Smooth muscle cell (in vitro differentiated cells): ENCODE measurements at regions not wholly inside any gene's neighbourhood (a gene's known extent, or its start where the extent isn't known, plus 50 kb on each side); places are given as distances from the start of the nearest gene placed in this dataset.

ENCODE experiments used
- DNase-seq: peaks from one replicate; lab custom pipeline; 2025; ENCODE audit not compliant: unreplicated experiment; lab: John Stamatoyannopoulos, UW
- H2AFZ ChIP-seq: fragments of 200-600 bp; sonication (generic); 2 replicates; pipeline ENCODE4 v1.6.0; 2016; ENCODE audit warnings: antibody characterized with exemption, low read depth, mild to moderate bottlenecking
- H3F3A ChIP-seq: fragments of 200-600 bp; sonication (generic); 2 replicates; pipeline ENCODE4 v1.6.0; 2017; ENCODE audit warnings: antibody characterized with exemption, low read depth
- H3K27ac ChIP-seq: fragments of 200-600 bp; sonication (generic); 2 replicates; pipeline ENCODE4 v1.5.1; 2016; ENCODE audit warnings: low read depth, mild to moderate bottlenecking
- H3K27me3 ChIP-seq: fragments of 200-600 bp; sonication (generic); 2 replicates; pipeline ENCODE4 v1.6.1; 2016; ENCODE audit warnings: low read depth, mild to moderate bottlenecking
- H3K36me3 ChIP-seq: fragments of 200-600 bp; sonication (generic); 2 replicates; pipeline ENCODE4 v1.5.1; 2016; ENCODE audit warnings: low read depth
- H3K4me1 ChIP-seq: fragments of 200-600 bp; sonication (generic); 2 replicates; pipeline ENCODE4 v1.5.1; 2016; ENCODE audit warnings: low read depth
- H3K4me2 ChIP-seq: fragments of 200-600 bp; sonication (generic); 2 replicates; pipeline ENCODE4 v1.6.0; 2016; ENCODE audit warnings: mild to moderate bottlenecking
- H3K4me3 ChIP-seq: fragments of 200-600 bp; sonication (generic); 2 replicates; pipeline ENCODE4 v1.5.1; 2016; ENCODE audit warnings: mild to moderate bottlenecking
- H3K79me2 ChIP-seq: fragments of 200-600 bp; sonication (generic); 2 replicates; pipeline ENCODE4 v1.6.0; 2016; ENCODE audit warnings: low read depth, mild to moderate bottlenecking
- H3K9ac ChIP-seq: fragments of 200-600 bp; sonication (generic); 2 replicates; pipeline ENCODE4 v1.6.0; 2016; ENCODE audit warnings: low read depth
- H3K9me3 ChIP-seq: fragments of 200-600 bp; sonication (generic); replicated peaks from 2 replicates; pipeline ENCODE4 v1.5.1; 2016; ENCODE audit warnings: low read depth
- H4K20me1 ChIP-seq: fragments of 200-600 bp; sonication (generic); 2 replicates; pipeline ENCODE4 v1.6.0; 2016; ENCODE audit warnings: low read depth
- WGBS: methylation state at CpG from one replicate; pipeline ENCODE4 v1.1.7; 2016; ENCODE audit warnings: low lambda C conversion rate; 5-methylcytosine and 5-hydroxymethylcytosine counted together
- TF ChIP-seq, protein P1 (sequence below): fragments of 200-600 bp; sonication (generic); IDR thresholded peaks from 2 replicates; pipeline ENCODE4 v1.5.1; 2017; ENCODE audit warnings: borderline replicate concordance, mild to moderate bottlenecking, antibody characterized with exemption; ENCODE audit not compliant: insufficient read depth, poor library complexity, severe bottlenecking

DNA sequence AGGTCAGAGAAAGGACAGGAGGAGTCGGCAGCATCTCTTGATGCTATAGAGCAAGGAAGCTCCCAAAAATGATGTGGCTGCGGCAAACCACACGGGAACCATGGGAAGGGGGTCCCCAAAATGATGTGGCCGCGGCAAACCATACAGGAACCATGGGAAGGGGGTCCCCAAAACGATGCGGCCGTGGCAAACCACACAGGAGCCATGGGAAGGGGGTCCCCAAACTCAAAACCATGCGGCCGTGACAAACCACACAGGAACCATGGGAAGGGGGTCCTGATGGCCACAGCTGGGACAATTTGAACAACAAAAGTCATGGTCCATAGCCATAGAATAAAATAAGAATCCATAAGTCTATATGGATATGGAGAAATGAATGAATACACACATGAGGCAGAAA lies 58.4 kb upstream of the GLI2 start:
- Histone ChIP-seq H3K79me2 (no peaks in the 10 kb centered on the region), H4K20me1 (no peaks in the 10 kb centered on the region), H3K27me3 (peaks cover 14% of the 10 kb centered on the region), H3K27ac (no peak overlapping the region), H2AFZ (no peak overlapping the region), H3K4me3 (no peak overlapping the region), H3K9ac (no peak overlapping the region), H3K4me1 (no peaks in the 10 kb centered on the region), H3K9me3 (no peaks in the 10 kb centered on the region), H3K36me3 (no peaks in the 10 kb centered on the region), H3K4me2 (no peak overlapping the region), H3F3A (no peaks in the 10 kb centered on the region)
- WGBS: 92% methylated on average over 10 of the region's 10 CpGs
- no peak for DNase-seq
- TF ChIP-seq, protein P1, sequence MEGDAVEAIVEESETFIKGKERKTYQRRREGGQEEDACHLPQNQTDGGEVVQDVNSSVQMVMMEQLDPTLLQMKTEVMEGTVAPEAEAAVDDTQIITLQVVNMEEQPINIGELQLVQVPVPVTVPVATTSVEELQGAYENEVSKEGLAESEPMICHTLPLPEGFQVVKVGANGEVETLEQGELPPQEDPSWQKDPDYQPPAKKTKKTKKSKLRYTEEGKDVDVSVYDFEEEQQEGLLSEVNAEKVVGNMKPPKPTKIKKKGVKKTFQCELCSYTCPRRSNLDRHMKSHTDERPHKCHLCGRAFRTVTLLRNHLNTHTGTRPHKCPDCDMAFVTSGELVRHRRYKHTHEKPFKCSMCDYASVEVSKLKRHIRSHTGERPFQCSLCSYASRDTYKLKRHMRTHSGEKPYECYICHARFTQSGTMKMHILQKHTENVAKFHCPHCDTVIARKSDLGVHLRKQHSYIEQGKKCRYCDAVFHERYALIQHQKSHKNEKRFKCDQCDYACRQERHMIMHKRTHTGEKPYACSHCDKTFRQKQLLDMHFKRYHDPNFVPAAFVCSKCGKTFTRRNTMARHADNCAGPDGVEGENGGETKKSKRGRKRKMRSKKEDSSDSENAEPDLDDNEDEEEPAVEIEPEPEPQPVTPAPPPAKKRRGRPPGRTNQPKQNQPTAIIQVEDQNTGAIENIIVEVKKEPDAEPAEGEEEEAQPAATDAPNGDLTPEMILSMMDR: no peak

DNA sequence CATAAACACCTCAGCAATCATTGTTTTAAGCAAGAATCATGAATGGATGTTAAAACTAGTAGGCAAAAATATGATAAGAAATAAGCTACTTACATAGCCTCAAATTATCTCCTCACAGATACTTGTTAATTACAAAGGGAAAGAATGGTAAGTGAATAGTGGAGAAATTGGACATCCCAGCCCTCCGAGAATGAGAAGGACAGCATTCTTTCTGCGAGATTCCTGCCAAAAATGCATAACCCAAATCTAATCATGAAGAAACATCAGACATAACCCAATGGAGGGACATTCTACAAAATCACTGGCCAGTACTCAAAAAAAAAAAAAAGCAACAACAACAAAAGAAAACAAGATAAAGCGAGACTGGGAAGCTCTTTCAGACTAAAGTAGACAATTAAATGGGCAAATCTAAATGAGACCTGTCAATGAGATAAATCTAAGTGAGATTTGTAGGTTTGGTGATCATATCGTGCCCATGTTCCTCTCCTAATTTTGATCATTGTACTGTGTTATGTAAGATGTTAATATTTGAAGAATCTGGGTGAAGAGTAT lies 57.9 kb upstream of the GLI2 start:
- 91% methylated on average over 4 of the region's 4 CpGs for WGBS
- no peak overlapping the region for H2AFZ ChIP-seq
- no peak overlapping the region for H3K4me3 ChIP-seq
- H3K36me3 ChIP-seq: no peaks in the 10 kb centered on the region
- H4K20me1 ChIP-seq: no peaks in the 10 kb centered on the region
- no peaks in the 10 kb centered on the region for H3K79me2 ChIP-seq
- no peak for DNase-seq
- H3K9me3 ChIP-seq: no peaks in the 10 kb centered on the region
- H3K27ac ChIP-seq: no peak overlapping the region
- no peak overlapping the region for H3K4me2 ChIP-seq
- peaks cover 14% of the 10 kb centered on the region for H3K27me3 ChIP-seq
- H3K9ac ChIP-seq: no peak overlapping the region
- no peaks in the 10 kb centered on the region for H3F3A ChIP-seq
- TF ChIP-seq, protein P1: no peak
- no peaks in the 10 kb centered on the region for H3K4me1 ChIP-seq

DNA sequence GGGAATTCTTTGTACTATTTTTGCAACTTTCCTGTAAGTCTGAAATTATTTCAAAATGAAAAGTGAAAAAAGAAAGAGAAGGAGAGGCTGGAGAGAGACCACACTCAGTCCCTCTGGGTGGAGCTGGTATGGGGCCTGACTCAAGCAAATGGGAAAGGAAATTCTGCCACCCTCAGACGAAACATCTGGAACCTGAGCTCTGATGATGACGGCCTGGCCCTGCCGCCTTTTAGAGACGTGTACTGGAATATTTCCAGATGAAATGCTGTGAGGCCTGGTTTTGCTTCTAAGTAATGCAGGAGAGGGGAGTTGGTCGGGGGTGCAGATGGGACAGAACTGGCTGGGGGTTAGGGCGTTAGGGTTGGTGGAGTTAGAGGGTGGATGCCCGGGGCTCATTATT lies 57.4 kb upstream of the GLI2 start:
- Histone ChIP-seq H3K9me3 (no peaks in the 10 kb centered on the region), H3K4me2 (no peak overlapping the region), H3F3A (no peaks in the 10 kb centered on the region), H3K9ac (no peak overlapping the region), H3K27ac (no peak overlapping the region), H2AFZ (no peak overlapping the region), H3K36me3 (no peaks in the 10 kb centered on the region), H4K20me1 (no peaks in the 10 kb centered on the region), H3K79me2 (no peaks in the 10 kb centered on the region), H3K27me3 (peaks cover 14% of the 10 kb centered on the region), H3K4me3 (no peak overlapping the region), H3K4me1 (no peaks in the 10 kb centered on the region)
- TF ChIP-seq, protein P1: no peak
- 56% methylated on average over 7 of the region's 7 CpGs for WGBS
- no peak for DNase-seq

DNA sequence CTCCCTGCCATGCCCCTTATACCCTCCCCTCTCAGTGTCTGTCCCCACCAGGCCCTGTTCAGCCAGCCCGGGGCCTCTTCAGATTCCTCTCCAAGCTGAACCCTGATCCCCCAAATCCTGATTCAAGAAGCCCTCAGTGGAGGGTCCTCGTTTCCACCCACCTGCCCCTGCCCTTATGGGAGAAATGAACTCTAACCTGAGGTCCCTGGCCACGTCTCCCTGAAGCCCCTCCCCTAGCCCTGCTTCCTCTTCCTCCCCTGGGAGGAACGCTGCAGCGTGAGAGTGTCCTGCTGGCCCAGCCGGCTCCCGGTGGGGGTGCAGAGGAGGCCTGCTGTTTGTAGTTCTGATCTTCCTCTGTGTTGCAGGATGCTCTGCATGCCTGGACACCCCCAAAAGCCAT lies 56.7 kb upstream of the GLI2 start:
- Histone ChIP-seq H4K20me1 (no peaks in the 10 kb centered on the region), H3K4me3 (no peak overlapping the region), H3K4me1 (no peaks in the 10 kb centered on the region), H2AFZ (no peak overlapping the region), H3K27me3 (peaks cover 14% of the 10 kb centered on the region), H3K4me2 (no peak overlapping the region), H3K9me3 (no peaks in the 10 kb centered on the region), H3K36me3 (no peaks in the 10 kb centered on the region), H3K27ac (no peak overlapping the region), H3K9ac (no peak overlapping the region), H3K79me2 (no peaks in the 10 kb centered on the region), H3F3A (no peaks in the 10 kb centered on the region)
- WGBS: 79% methylated on average over 7 of the region's 7 CpGs
- TF ChIP-seq, protein P1: no peak
- DNase-seq: no peak
